K562 (cell line): ENCODE measurements at regions not wholly inside any gene's neighbourhood (a gene's known extent, or its start where the extent isn't known, plus 50 kb on each side); places are given as distances from the start of the nearest gene placed in this dataset.

Experiments
- ATAC-seq: fragments of 200-7000 bp; cut with Tn5 transposase; 3 replicates; pipeline ENCODE4 v1.9.1; 2020; ENCODE audit warnings: moderate library complexity
- BruUV-seq: library from RNA; stranded (reverse); fragments of 400-500 nt; replicated peaks from 2 replicates; lab custom pipeline; 2021; lab: Mats Ljungman, UMichigan
- CTCF ChIA-PET: fragments of 300-600 bp; formaldehyde crosslinking; extraction: SDS; loops from one replicate; lab custom pipeline; 2021; ENCODE audit warnings: low intra/inter-chr PET ratio; lab: Yijun Ruan, JAX
- POLR2A ChIA-PET: fragments of 300-600, 350-650 bp; sonication (Branson Sonifier 250); formaldehyde crosslinking; extraction: SDS; loops from one replicate; lab custom pipeline; 2021; ENCODE audit warnings: antibody characterized with exemption, inconsistent platforms; lab: Yijun Ruan, JAX
- DNase-seq, 4 experiments: peaks; one replicate each; pipeline versions ENCODE4 v3.0.0 to v3.0.0-alpha.2; 2011 to 2018; ENCODE audit warnings: low spot score in 3 of 4, mixed read lengths in 3 of 4; ENCODE audit errors: extremely low read depth in 1 of 4
- FAIRE-seq: peaks from 2 replicates; lab custom pipeline; 2011; peaks lifted over from hg19 to GRCh38; lab: Jason Lieb, UNC
- H2AFZ ChIP-seq: 2 replicates; pipeline ENCODE4 v1.6.0; 2011; ENCODE audit warnings: low read depth, low read length, control low read depth, inconsistent platforms
- H3K27ac ChIP-seq: fragments of 200-600 bp; 3 replicates; pipeline ENCODE4 v1.8.0; 2011; ENCODE audit warnings: low read depth, mild to moderate bottlenecking, control low read depth, inconsistent platforms, low read length, moderate library complexity, mixed read lengths; ENCODE audit errors: extremely low read depth
- H3K27me3 ChIP-seq, 2 experiments: fragments of 300-600 bp in 1 of 2; 2 replicates in 1 of 2; 3 replicates in 1 of 2; pipeline versions ENCODE4 v1.6.0 to v1.8.0; 2011; ENCODE audit warnings: inconsistent platforms in 2 of 2, low read length in 2 of 2, mild to moderate bottlenecking in 1 of 2, mixed read lengths in 1 of 2, moderate library complexity in 1 of 2; ENCODE audit not compliant: control insufficient read depth in 2 of 2, insufficient read depth in 2 of 2
- H3K36me3 ChIP-seq: fragments of 300-600 bp; 3 replicates; pipeline ENCODE4 v1.8.0; 2011; ENCODE audit warnings: mild to moderate bottlenecking, low read length, inconsistent platforms; ENCODE audit not compliant: control insufficient read depth, insufficient read depth
- H3K4me1 ChIP-seq, 2 experiments: fragments of 200-600 bp in 1 of 2; replicated peaks in 1 of 2; 2 replicates in 1 of 2; 3 replicates in 1 of 2; pipeline versions ENCODE4 v1.5.1 to v1.8.0; 2011; ENCODE audit warnings: inconsistent platforms in 2 of 2, low read length in 2 of 2, mild to moderate bottlenecking in 1 of 2, mixed read lengths in 1 of 2, moderate library complexity in 1 of 2; ENCODE audit not compliant: control insufficient read depth in 2 of 2, insufficient read depth in 2 of 2
- H3K4me2 ChIP-seq: 2 replicates; pipeline ENCODE4 v1.6.1; 2011; ENCODE audit warnings: low read length, control low read depth, inconsistent platforms, mixed read lengths; ENCODE audit not compliant: insufficient read depth
- H3K4me3 ChIP-seq: fragments of 200-600 bp; sonication (generic), shearing (Covaris generic); 2 replicates; pipeline ENCODE4 v1.5.1; 2016; ENCODE audit warnings: control low read depth, inconsistent platforms
- H3K79me2 ChIP-seq: fragments of 200-600 bp; 3 replicates; pipeline ENCODE4 v1.8.0; 2011; ENCODE audit warnings: low read length, inconsistent platforms; ENCODE audit not compliant: control insufficient read depth, insufficient read depth
- H3K9ac ChIP-seq, 2 experiments: 2 replicates each; pipeline versions ENCODE4 v1.6.0 to v1.6.1; 2011; ENCODE audit warnings: low read depth in 2 of 2, low read length in 2 of 2, control low read depth in 1 of 2, inconsistent platforms in 1 of 2, mild to moderate bottlenecking in 1 of 2, mixed read lengths in 1 of 2; ENCODE audit not compliant: insufficient read depth in 1 of 2
- H3K9me1 ChIP-seq: one replicate; pipeline ENCODE4 v1.6.0; 2011; ENCODE audit warnings: inconsistent platforms, mild to moderate bottlenecking, low read length, moderate library complexity; ENCODE audit not compliant: control insufficient read depth, insufficient read depth
- H3K9me3 ChIP-seq: replicated peaks from 2 replicates; pipeline ENCODE4 v1.5.1; 2011; ENCODE audit warnings: low read depth, low read length, inconsistent platforms; ENCODE audit not compliant: control insufficient read depth, insufficient read depth
- H4K20me1 ChIP-seq: replicated peaks from 2 replicates; pipeline ENCODE4 v1.6.1; 2011; ENCODE audit warnings: low read length, inconsistent platforms, mixed read lengths; ENCODE audit not compliant: control insufficient read depth, insufficient read depth
- ZNF316 ChIP-seq: fragments of 450-650 bp; IDR thresholded peaks from 2 replicates; pipeline ENCODE4 v1.6.1; 2016
- ZNF431 ChIP-seq: sonication (generic); formaldehyde crosslinking; IDR thresholded peaks from 2 replicates; pipeline ENCODE4 v1.8.0; 2022; ENCODE audit warnings: mild to moderate bottlenecking, missing genetic modification reagents
- WGBS: fragments of 100-300 bp; shearing (Covaris generic); methylation state at CpG from one replicate; pipeline ENCODE4 v1.1.6; 2016; ENCODE audit warnings: low coverage, mixed read lengths; ENCODE audit not compliant: insufficient coverage; ENCODE audit errors: missing lambda C conversion rate; 5-methylcytosine and 5-hydroxymethylcytosine counted together
- in situ Hi-C: fragments of 300-500 bp; cut with MboI; formaldehyde crosslinking; loops from 4 replicates; pipeline ENCODE4 v1.15.0; 2018; ENCODE audit warnings: inconsistent platforms, mixed read lengths
- intact Hi-C: fragments of 100-400 bp; cut with micrococcal nuclease; formaldehyde crosslinking; loops from 2 replicates; pipeline ENCODE4 v1.14.2; 2022
- TF ChIP-seq, protein P1 (sequence below): sonication (generic); formaldehyde crosslinking; IDR thresholded peaks from 2 replicates; pipeline ENCODE4 v1.8.0; 2023; ENCODE audit warnings: mild to moderate bottlenecking, missing genetic modification reagents

- TF ChIP-seq, protein P1, sequence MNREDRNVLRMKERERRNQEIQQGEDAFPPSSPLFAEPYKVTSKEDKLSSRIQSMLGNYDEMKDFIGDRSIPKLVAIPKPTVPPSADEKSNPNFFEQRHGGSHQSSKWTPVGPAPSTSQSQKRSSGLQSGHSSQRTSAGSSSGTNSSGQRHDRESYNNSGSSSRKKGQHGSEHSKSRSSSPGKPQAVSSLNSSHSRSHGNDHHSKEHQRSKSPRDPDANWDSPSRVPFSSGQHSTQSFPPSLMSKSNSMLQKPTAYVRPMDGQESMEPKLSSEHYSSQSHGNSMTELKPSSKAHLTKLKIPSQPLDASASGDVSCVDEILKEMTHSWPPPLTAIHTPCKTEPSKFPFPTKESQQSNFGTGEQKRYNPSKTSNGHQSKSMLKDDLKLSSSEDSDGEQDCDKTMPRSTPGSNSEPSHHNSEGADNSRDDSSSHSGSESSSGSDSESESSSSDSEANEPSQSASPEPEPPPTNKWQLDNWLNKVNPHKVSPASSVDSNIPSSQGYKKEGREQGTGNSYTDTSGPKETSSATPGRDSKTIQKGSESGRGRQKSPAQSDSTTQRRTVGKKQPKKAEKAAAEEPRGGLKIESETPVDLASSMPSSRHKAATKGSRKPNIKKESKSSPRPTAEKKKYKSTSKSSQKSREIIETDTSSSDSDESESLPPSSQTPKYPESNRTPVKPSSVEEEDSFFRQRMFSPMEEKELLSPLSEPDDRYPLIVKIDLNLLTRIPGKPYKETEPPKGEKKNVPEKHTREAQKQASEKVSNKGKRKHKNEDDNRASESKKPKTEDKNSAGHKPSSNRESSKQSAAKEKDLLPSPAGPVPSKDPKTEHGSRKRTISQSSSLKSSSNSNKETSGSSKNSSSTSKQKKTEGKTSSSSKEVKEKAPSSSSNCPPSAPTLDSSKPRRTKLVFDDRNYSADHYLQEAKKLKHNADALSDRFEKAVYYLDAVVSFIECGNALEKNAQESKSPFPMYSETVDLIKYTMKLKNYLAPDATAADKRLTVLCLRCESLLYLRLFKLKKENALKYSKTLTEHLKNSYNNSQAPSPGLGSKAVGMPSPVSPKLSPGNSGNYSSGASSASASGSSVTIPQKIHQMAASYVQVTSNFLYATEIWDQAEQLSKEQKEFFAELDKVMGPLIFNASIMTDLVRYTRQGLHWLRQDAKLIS, result no peak
- TF ChIP-seq, all 486 proteins: peak for 2
These were observed 132.4 kb downstream of the FAR1 start (continued) for GRCh38 chr11:13800901-13801300.

GRCh38 chr11:13818325-13818724 is 144.2 kb upstream of the SPON1 start:
- WGBS, result 0% methylated on average over 2 of the region's 2 CpGs
- Histone ChIP-seq H3K4me3 (no peak overlapping the region), H3K9me3 (no peaks in the 10 kb centered on the region), H3K9ac (no peak overlapping the region), H3K27me3 (no peaks in the 10 kb centered on the region)
- in situ Hi-C loops, result no loop called here
- TF ChIP-seq ZNF316 (0 out of 2 replicates have a peak, but pooled peaks have one; percentile 46), ZNF431 (CRISPR knock-in tag) (no peak)
- TF ChIP-seq, all 486 proteins: peak for 1
- Histone ChIP-seq H2AFZ (no peak overlapping the region), H4K20me1 (no peaks in the 10 kb centered on the region), H3K36me3 (no peaks in the 10 kb centered on the region), H3K4me2 (no peak overlapping the region), H3K27ac (no peak overlapping the region), H3K79me2 (no peaks in the 10 kb centered on the region), H3K4me1 (no peaks in the 10 kb centered on the region), H3K9me1 (no peaks in the 10 kb centered on the region)
- ATAC-seq (no peak), DNase-seq (no peak), FAIRE-seq (no peak)
- POLR2A ChIA-PET, result no interaction called here
- intact Hi-C loops, result no loop called here
- BruUV-seq, result no TSS peak
- CTCF ChIA-PET, result no interaction called here
